Stimulated activated CD4-positive, alpha-beta T cell treated with anti-CD3 and anti-CD28 coated beads, Interleukin-4, amount 100 ng/mL, for 24 hours (primary cell): ENCODE measurements at regions not wholly inside any gene's neighbourhood (a gene's known extent, or its start where the extent isn't known, plus 50 kb on each side); places are given as distances from the start of the nearest gene placed in this dataset.
"Not testable (repeated sequence)": the region's sequence is repeated elsewhere in the genome, so short reads cannot be mapped to it uniquely, and the experiment has no call there.

Experiments
- DNase-seq: peaks from one replicate; pipeline ENCODE4 v3.0.0-alpha.2; 2020

DNA sequence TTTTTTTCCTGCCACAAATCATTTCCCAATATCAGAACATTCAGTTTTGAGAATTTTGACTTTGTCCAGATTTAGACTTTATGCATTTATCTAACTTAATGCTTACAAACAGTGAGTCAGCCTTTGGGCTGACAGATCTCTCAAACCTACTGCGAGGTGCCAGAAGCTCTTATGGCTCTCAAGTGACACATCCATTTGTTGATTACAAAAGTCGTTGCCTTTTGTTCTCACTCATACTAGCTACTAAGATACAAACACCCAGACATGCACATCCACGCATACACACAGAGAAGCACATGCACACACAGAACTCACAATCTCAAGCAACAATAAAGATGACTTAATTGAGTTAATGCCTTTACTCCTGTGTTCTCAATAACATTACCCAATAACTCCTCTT lies 1147.5 kb downstream of the DIAPH3 start:
- no peak for DNase-seq

DNA sequence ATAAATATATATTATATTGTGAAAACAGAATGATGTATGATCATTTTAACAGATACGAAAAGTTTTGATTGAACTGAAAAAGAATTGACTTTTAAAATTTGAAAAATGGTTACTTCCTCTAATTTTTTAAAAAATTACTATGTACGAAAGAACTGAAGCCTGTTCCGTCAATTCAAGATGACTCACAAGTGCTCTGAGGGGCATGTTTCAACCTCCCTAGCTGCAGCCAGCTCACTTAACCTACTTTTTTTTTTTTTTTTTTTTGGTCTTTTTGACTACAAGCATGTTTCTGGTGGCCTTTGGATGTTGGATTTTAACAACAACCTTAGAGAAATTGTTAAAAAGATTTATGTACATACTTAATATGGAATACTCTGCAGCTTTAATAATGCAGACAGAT lies 1139.3 kb downstream of the DIAPH3 start:
- DNase-seq: no peak

DNA sequence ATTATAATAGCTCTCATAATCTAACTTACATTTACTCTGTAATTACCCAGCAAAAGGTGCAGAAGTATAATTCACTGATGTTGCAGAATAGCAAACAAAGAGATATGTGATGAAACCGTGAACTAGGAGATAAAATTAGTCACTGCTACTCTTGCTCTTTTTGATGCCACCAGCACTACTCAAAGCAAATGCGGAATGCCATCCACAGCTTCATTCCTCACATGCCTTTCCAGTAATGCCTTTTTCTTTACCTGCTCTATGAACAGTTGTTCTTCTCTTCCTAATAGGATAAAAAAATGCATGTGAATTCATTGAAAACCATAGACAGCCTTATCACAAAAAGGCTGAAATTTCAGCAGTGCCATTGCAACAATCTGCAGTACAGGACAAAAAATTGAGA lies 1129.5 kb downstream of the DIAPH3 start:
- DNase-seq: no peak

DNA sequence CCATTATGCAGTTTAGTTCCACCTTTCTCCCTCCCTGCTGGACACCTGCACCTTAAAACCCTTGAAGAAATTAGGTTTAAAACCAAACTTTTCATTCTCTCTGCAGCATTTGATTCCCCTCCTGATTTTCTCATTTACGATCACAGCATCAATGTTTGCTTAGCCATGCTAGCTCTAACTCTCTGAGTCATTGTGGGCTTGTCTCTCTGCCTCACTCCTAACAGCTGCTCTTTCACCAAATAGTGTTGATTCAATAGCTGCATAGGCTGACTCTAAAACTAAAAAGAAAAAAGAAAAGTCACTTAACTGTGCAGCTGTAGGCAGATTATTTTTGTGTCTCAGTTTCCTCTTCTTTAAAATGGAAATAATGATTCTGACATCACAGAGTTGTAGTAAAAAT lies 1124.9 kb downstream of the DIAPH3 start:
- no peak for DNase-seq

DNA sequence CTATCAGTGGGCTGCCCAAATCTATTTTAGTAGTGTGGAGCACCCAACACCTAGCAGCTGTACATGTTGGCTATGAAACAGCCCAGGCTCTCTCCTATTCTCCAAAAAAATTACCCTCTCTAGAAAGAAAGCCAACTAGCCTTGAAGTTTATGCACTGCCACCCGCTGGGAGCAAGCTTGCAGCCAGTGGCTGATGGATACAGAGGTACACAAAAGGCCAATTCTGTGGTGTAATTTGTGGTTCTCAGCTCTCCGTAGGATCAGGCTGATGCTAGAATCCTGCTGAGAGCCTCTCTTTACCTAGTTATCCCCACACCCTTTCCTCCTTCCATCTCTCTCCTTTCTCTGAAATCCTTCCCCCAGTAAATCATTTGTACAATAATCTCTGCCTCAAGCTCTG lies 1120.7 kb downstream of the DIAPH3 start:
- DNase-seq: no peak

DNA sequence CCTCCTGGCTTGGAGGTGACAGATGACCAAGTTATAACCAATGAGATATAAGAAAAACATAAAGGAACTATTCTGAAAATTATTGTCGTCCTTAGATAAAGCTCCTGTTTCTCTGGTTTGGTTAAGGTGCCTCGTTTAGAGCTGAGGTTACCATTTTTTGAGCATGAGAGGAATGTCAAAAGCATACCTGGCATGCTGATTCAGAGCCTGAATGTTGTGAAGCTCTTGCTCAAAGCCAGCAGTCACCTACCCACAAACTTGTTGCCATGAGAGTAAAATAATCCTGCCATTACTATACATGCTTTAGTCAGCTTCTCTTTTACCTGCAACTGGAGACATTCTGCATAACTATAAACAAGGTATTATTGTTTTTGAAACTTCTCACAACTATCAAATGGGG lies 1116.2 kb downstream of the DIAPH3 start:
- DNase-seq: no peak

- DNase-seq: no peak
Measured at GRCh38 chr13:59061621-59062020, 1102.1 kb downstream of the DIAPH3 start.

DNA sequence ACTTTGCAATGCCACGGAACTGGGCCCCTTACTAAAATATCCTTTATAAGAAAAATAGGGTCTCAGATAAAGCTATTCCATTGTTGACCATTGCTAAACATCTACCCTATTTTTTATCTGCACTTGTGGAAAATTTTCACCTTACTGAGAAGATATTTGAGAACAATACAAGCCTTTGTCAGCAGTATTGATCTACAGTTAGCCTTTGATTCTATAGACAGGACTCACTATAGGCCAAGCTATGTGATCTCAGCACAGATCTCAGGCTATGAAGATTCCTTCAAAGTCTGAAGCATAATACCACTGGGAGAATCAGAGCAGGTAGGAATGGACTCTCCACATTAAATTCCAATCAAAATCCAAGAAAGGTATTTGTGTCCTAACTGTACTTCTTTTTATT lies 1099.7 kb downstream of the DIAPH3 start:
- DNase-seq: no peak

DNA sequence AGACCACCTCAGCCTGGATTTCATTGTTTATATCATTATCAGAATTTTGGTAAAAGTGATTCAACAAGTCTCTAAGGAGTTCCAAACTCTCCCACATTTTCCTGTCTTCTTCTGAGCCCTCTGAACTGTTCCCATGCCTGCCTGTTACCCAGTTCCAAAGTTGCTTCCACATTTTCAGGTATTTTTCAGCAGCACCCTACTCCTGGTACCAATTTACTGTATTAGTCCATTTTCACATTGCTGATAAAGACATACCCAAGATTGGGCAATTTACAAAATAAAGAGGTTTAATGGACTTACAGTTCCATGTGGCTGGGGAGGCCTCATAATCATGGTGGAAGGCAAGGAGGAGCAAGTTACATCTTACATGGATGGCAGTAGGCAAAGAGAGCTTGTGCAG lies 1087.3 kb downstream of the DIAPH3 start:
- DNase-seq: not testable (repeated sequence)

- no peak for DNase-seq
Measured at GRCh38 chr13:59086147-59086546, 1077.6 kb downstream of the DIAPH3 start.

DNA sequence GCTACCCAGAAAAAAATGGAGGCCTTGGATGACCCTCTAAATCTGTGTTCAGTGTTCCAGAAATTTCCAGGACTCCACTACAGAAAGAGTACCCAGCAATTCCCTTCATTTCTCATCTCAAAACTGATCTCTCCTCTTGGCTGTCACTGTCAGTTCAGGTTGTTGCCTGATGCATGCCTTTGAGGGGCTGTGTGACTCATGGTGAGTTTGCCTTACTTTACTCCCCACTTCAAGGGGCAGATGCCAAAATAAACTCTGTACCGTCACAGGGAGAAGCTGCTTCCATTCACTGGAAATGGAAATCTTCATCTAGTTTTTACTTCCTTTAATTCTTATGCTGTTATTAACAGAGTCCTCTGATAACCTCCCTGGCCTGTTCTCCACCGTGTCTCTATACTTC lies 1075.0 kb downstream of the DIAPH3 start:
- DNase-seq: no peak

GRCh38 chr13:59094181-59094580 lies 1069.5 kb downstream of the DIAPH3 start:
- DNase-seq: no peak

- DNase-seq: no peak
Measured at GRCh38 chr13:59099182-59099974, 1064.3 kb downstream of the DIAPH3 start.

- no peak for DNase-seq
Measured at GRCh38 chr13:59103004-59103768, 1060.5 kb downstream of the DIAPH3 start.

- no peak for DNase-seq
Measured at GRCh38 chr13:59111751-59112171, 1052.0 kb downstream of the DIAPH3 start.

GRCh38 chr13:59112221-59112718 lies 1051.5 kb downstream of the DIAPH3 start:
- no peak for DNase-seq

GRCh38 chr13:59119475-59119874 lies 1044.3 kb downstream of the DIAPH3 start:
- DNase-seq: no peak

- DNase-seq: no peak
Measured at GRCh38 chr13:59120297-59120843, 1043.4 kb downstream of the DIAPH3 start.

GRCh38 chr13:59121507-59121906 lies 1042.2 kb downstream of the DIAPH3 start:
- DNase-seq: no peak

DNA sequence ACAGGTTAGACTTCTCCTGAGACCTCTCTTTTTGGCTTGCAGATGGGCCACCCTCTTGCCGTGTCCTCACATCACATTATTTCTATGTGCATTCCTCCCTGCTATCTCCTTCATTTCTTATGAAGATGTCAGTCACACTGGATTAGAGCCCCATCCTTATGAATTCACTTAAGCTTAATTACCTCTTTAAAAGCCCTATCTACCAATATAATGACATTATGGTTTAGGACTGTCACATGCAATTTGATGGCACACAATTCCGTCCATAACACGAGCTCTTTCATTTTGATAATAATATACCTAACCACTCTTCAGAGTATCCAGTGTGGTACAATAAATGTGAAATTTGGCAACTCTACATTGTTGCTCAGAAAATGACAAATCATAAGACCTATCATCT lies 1037.3 kb downstream of the DIAPH3 start:
- DNase-seq: no peak

- DNase-seq: no peak
Measured at GRCh38 chr13:59133903-59134302, 1029.8 kb downstream of the DIAPH3 start.

GRCh38 chr13:59144700-59145099 lies 1019.0 kb downstream of the DIAPH3 start:
- DNase-seq: no peak

- no peak for DNase-seq
Measured at GRCh38 chr13:59145381-59145780, 1018.3 kb downstream of the DIAPH3 start.

GRCh38 chr13:59157181-59157580 lies 1006.5 kb downstream of the DIAPH3 start:
- no peak for DNase-seq
